CD14-positive monocyte (primary cell): ENCODE measurements at regions not wholly inside any gene's neighbourhood (a gene's known extent, or its start where the extent isn't known, plus 50 kb on each side); places are given as distances from the start of the nearest gene placed in this dataset.
"Not testable (repeated sequence)": the region's sequence is repeated elsewhere in the genome, so short reads cannot be mapped to it uniquely, and the experiment has no call there.

Experiments
- DNase-seq, 3 donors: peaks; one replicate each; pipeline ENCODE4 v3.0.0-alpha.2; 2011 to 2022
- H2AFZ ChIP-seq: 2 replicates; pipeline ENCODE4 v1.6.0; 2012; ENCODE audit warnings: mild to moderate bottlenecking, low read depth, low read length, inconsistent platforms; ENCODE audit not compliant: insufficient read depth, poor library complexity, severe bottlenecking
- H3K27ac ChIP-seq, 2 donors: 1 replicate in 1 of 2; 2 replicates in 1 of 2; pipeline ENCODE4 v1.5.1; 2012 to 2013; ENCODE audit warnings: low read length in 2 of 2, control low read depth in 1 of 2, inconsistent platforms in 1 of 2, low read depth in 1 of 2, mild to moderate bottlenecking in 1 of 2
- H3K27me3 ChIP-seq, 2 donors: one replicate each; pipeline versions ENCODE4 v1.6.0 to v1.6.1; 2011 to 2013; ENCODE audit warnings: low read length in 2 of 2; ENCODE audit not compliant: control insufficient read depth in 2 of 2, insufficient read depth in 2 of 2
- H3K36me3 ChIP-seq, 2 donors: replicated peaks in 1 of 2; 1 replicate in 1 of 2; 2 replicates in 1 of 2; pipeline versions ENCODE4 v1.5.1 to v1.6.1; 2012 to 2013; ENCODE audit warnings: low read length in 2 of 2, control low read depth in 1 of 2, inconsistent platforms in 1 of 2, mild to moderate bottlenecking in 1 of 2; ENCODE audit not compliant: insufficient read depth in 2 of 2, control insufficient read depth in 1 of 2
- H3K4me1 ChIP-seq, 2 donors: 1 replicate in 1 of 2; 2 replicates in 1 of 2; pipeline versions ENCODE4 v1.5.1 to v1.6.1; 2012 to 2013; ENCODE audit warnings: low read length in 2 of 2, control low read depth in 1 of 2, inconsistent platforms in 1 of 2, mild to moderate bottlenecking in 1 of 2, moderate library complexity in 1 of 2; ENCODE audit not compliant: insufficient read depth in 2 of 2, control insufficient read depth in 1 of 2
- H3K4me2 ChIP-seq: replicated peaks from 2 replicates; pipeline ENCODE3; 2012; ENCODE audit warnings: low read length, moderate library complexity, mild to moderate bottlenecking; ENCODE audit not compliant: poor library complexity, severe bottlenecking; ENCODE audit errors: extremely low read depth
- H3K4me3 ChIP-seq, 3 experiments: fragments of 200-600 bp in 1 of 3; sonication (generic) in 1 of 3; replicated peaks in 1 of 3; 1 replicate in 2 of 3; 2 replicates in 1 of 3; pipeline ENCODE4 v1.5.1; 2011 to 2013; ENCODE audit warnings: low read length in 3 of 3, mild to moderate bottlenecking in 3 of 3, control low read depth in 2 of 3, low read depth in 2 of 3, inconsistent platforms in 1 of 3, moderate library complexity in 1 of 3
- H3K79me2 ChIP-seq: 2 replicates; pipeline ENCODE4 v1.6.0; 2012; ENCODE audit warnings: mild to moderate bottlenecking, control low read depth, inconsistent platforms, low read length, moderate library complexity; ENCODE audit not compliant: insufficient read depth
- H3K9ac ChIP-seq: 2 replicates; pipeline ENCODE4 v1.6.0; 2017; ENCODE audit warnings: low read length, mild to moderate bottlenecking; ENCODE audit not compliant: insufficient read depth, poor library complexity, severe bottlenecking
- H3K9me3 ChIP-seq, 2 donors: replicated peaks in 1 of 2; 1 replicate in 1 of 2; 2 replicates in 1 of 2; pipeline versions ENCODE4 v1.5.1 to v1.6.1; 2012 to 2013; ENCODE audit warnings: low read length in 2 of 2, control low read depth in 1 of 2; ENCODE audit not compliant: control insufficient read depth in 1 of 2, insufficient read depth in 1 of 2
- H4K20me1 ChIP-seq: 2 replicates; pipeline ENCODE4 v1.6.0; 2012; ENCODE audit warnings: mild to moderate bottlenecking, low read length, control low read depth, moderate library complexity; ENCODE audit not compliant: insufficient read depth
- H3K27ac Mint-ChIP-seq, 7 donors: one replicate each; pipeline ENCODE4 v1.8.0; 2020; ENCODE audit warnings: mild to moderate bottlenecking in 7 of 7, mixed read lengths in 7 of 7, moderate library complexity in 6 of 7, inconsistent platforms in 2 of 7
- H3K27me3 Mint-ChIP-seq, 3 donors: one replicate each; pipeline ENCODE4 v1.8.0; 2021 to 2022; ENCODE audit warnings: low read depth in 3 of 3, mild to moderate bottlenecking in 3 of 3, mixed read lengths in 3 of 3, moderate library complexity in 3 of 3, inconsistent platforms in 1 of 3
- H3K36me3 Mint-ChIP-seq, 2 donors: one replicate each; pipeline ENCODE4 v1.8.0; 2020; ENCODE audit warnings: mixed read lengths in 2 of 2, inconsistent platforms in 1 of 2, mild to moderate bottlenecking in 1 of 2
- H3K4me1 Mint-ChIP-seq: one replicate; pipeline ENCODE4 v1.8.0; 2020; ENCODE audit warnings: mild to moderate bottlenecking, mixed read lengths
- H3K4me3 Mint-ChIP-seq, 2 donors: one replicate each; pipeline ENCODE4 v1.8.0; 2020; ENCODE audit warnings: mild to moderate bottlenecking in 2 of 2, mixed read lengths in 2 of 2, moderate library complexity in 1 of 2
- H3K9me3 Mint-ChIP-seq, 7 donors: one replicate each; pipeline ENCODE4 v1.8.0; 2020 to 2022; ENCODE audit warnings: mixed read lengths in 7 of 7, mild to moderate bottlenecking in 6 of 7, moderate library complexity in 6 of 7, inconsistent platforms in 2 of 7
- WGBS: methylation state at CpG from one replicate; pipeline ENCODE4 v1.1.5; 2013; ENCODE audit warnings: missing lambda C conversion rate; ENCODE audit not compliant: insufficient coverage; 5-methylcytosine and 5-hydroxymethylcytosine counted together
- intact Hi-C, 2 donors: fragments of 100-400 bp; cut with micrococcal nuclease; formaldehyde crosslinking; loops; one replicate each; pipeline versions ENCODE4 v1.15.0 to v1.15.1; 2023
- TF ChIP-seq, protein P1 (sequence below): fragments of 200-600 bp; IDR thresholded peaks from one replicate; pipeline ENCODE4 v1.8.0; 2022; ENCODE audit warnings: antibody characterized with exemption, mild to moderate bottlenecking

DNA sequence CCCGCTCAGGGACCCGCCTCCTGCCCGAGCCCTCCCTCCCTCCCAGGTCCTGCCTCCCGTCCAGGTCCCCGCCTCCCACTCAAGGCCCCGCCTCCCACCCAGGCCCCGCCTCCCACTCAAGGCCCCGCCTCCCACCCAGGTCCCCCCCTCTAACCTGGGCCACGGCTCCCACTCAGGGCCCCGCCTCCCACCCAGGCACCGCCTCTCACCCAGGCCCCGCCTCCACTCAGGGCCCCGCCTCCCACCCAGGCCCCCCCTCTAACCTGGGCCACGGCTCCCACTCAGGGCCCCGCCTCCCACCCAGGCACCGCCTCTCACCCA, 103.5 kb downstream of the FAM53A start:
- not testable (repeated sequence) for H3K4me1 Mint-ChIP-seq, H2AFZ ChIP-seq, H3K79me2 ChIP-seq, H3K9ac ChIP-seq, H3K4me3 Mint-ChIP-seq, H3K36me3 Mint-ChIP-seq, H3K9me3 Mint-ChIP-seq, H4K20me1 ChIP-seq, H3K36me3 ChIP-seq, H3K9me3 ChIP-seq, H3K4me3 ChIP-seq, H3K27me3 ChIP-seq
- H3K27me3 Mint-ChIP-seq, result peaks cover 0 to 11% (median 1%) of the 10 kb centered on the region in 3 donors
- peak overlapping the region; percentile 90 for H3K4me2 ChIP-seq
- peak overlapping the region in 1 of 2 donors; percentile 79 for H3K27ac ChIP-seq
- peaks cover 13 to 15% of the 10 kb centered on the region in 2 donors for H3K4me1 ChIP-seq
- DNase-seq, result peak in 1 of 3 donors; percentile 98
- intact Hi-C loops, result loop anchor here (5.0 to 10.0 kb wide), 8 partner anchors 102 to 1494 kb away; partner anchors contain the start of genes FAM53A (in 2 of the 2), HAUS3 (in 1 of the 2), HTT (in 1 of the 2) and HTT-AS (in 1 of the 2)
- WGBS, result 20% methylated on average over 1 of the region's 16 CpGs
- peak overlapping the region in 1 of 7 donors; percentile 25 for H3K27ac Mint-ChIP-seq

DNA sequence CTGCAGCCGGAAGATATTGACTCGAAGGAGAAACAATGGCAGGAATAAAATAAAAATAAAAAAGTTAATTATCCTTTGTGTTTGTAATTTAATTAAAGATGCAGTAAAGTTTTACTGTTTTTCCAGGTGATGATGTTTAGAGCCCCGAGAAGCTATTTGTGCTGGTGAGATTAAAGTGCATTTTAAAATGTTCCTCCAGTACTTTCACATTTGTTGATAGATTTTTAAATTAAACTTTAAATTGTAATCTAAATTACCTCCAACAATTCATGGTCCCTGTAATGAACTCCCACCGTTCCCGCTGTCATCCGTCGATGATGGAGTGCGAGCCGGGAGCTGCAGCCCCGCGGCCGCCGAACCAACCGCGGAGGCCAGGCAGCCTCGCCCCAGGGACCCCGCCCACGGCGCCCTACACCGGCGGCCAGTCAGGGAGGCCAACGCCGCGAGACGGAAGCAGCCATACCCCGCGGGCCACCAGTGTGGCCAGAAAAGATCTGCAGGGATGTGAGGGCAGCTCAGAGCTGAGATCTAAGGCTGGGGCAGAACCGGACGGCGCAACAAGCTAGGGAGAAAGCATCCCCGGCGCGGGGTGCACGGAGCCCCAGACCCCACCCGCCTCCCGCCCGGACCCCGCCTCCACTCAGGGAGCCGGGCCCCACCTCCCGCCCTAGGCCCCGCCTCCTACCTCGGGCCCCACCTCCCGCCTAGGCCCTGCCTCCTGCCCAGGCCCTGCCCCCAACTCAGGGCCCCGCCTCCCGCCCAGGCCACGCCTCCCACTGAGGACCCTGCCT, 104.0 kb downstream of the FAM53A start:
- Histone ChIP-seq H3K4me3 (peak overlapping the region; percentile 45 to 93 (median 74)), H3K4me1 (peaks cover 13 to 15% of the 10 kb centered on the region in 2 donors), H3K27me3 (no peaks in the 10 kb centered on the region), H3K4me2 (peak overlapping the region; percentile 90), H3K79me2 (peaks cover 6% of the 10 kb centered on the region), H3K27ac (peak overlapping the region; percentile 79 to 86), H3K9ac (peak overlapping the region; percentile 84), H3K9me3 (no peaks in the 10 kb centered on the region), H3K36me3 (no peaks in the 10 kb centered on the region), H2AFZ (peak overlapping the region; percentile 78), H4K20me1 (peaks cover 4% of the 10 kb centered on the region)
- WGBS, result 2% methylated on average over 32 of the region's 46 CpGs
- Mint-ChIP-seq H3K9me3 (peaks cover 0 to 4% (median 0%) of the 10 kb centered on the region in 7 donors), H3K27ac (peak overlapping the region; percentile 85 to 93 (median 90)), H3K36me3 (peaks cover 0 to 4% of the 10 kb centered on the region in 2 donors), H3K27me3 (peaks cover 0 to 9% (median 1%) of the 10 kb centered on the region in 3 donors), H3K4me3 (peak overlapping the region; percentile 79 to 87), H3K4me1 (peaks cover 8% of the 10 kb centered on the region)
- intact Hi-C loops, result loop anchor here (5.0 to 10.0 kb wide), 9 partner anchors 102 to 1495 kb away; partner anchors contain the start of genes FAM53A (in 2 of the 2), HAUS3 (in 2 of the 2), POLN (in 2 of the 2) and HTT (in 1 of the 2)
- DNase-seq, result peak in 2 of 3 donors; percentile 86 to 98
- TF ChIP-seq, protein P1, sequence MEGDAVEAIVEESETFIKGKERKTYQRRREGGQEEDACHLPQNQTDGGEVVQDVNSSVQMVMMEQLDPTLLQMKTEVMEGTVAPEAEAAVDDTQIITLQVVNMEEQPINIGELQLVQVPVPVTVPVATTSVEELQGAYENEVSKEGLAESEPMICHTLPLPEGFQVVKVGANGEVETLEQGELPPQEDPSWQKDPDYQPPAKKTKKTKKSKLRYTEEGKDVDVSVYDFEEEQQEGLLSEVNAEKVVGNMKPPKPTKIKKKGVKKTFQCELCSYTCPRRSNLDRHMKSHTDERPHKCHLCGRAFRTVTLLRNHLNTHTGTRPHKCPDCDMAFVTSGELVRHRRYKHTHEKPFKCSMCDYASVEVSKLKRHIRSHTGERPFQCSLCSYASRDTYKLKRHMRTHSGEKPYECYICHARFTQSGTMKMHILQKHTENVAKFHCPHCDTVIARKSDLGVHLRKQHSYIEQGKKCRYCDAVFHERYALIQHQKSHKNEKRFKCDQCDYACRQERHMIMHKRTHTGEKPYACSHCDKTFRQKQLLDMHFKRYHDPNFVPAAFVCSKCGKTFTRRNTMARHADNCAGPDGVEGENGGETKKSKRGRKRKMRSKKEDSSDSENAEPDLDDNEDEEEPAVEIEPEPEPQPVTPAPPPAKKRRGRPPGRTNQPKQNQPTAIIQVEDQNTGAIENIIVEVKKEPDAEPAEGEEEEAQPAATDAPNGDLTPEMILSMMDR, result no peak
